ENCODE measurements at regions not wholly inside any gene's neighbourhood (a gene's known extent, or its start where the extent isn't known, plus 50 kb on each side); places are given as distances from the start of the nearest gene placed in this dataset.

DNA sequence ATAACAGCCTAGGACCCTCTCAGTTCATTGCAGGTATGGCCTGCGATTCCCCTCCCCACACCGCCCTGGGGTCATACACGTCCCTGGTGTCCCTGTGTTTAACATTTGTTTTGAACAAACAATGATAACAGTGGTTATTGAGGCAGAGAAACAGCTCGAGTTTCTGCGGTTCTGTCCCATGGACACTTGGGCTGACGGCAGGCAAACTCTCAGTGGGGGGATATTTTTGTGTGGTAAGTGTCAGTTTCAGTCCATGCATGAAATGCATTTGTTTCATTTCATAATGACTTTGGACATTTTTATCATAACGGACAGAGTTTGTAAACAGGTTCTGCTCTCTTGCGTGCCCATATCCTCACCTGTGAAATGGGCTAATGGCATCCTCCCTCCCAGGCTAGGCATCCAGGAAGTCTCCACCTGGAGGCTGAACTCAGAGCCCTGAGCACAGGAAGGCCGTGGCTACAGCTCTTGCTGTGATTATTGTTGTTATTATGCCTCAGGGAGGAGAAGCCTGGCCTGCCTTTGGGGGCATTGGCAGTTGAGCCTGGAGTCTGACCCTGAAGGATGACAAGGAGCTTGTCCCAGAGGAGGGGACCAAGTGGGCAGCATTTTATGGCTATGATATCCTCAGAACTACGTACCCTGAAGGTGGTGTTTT lies 190.9 kb downstream of the GADD45G start:
- Histone ChIP-seq H3K27me3 (ENCODE audit: control insufficient read depth, insufficient read depth, low read length) (no peaks in the 10 kb centered on the region), H3K4me3 (ENCODE audit: low read depth, low read length) (no peak overlapping the region), H3K9me3 (ENCODE audit: control insufficient read depth, insufficient read depth, low read length) (no peaks in the 10 kb centered on the region), H3K27ac (ENCODE audit: low read depth, low read length) (no peak overlapping the region)
- ChIA-PET CTCF (no interaction called here), POLR2A (no interaction called here)
- TF ChIP-seq, protein P1, sequence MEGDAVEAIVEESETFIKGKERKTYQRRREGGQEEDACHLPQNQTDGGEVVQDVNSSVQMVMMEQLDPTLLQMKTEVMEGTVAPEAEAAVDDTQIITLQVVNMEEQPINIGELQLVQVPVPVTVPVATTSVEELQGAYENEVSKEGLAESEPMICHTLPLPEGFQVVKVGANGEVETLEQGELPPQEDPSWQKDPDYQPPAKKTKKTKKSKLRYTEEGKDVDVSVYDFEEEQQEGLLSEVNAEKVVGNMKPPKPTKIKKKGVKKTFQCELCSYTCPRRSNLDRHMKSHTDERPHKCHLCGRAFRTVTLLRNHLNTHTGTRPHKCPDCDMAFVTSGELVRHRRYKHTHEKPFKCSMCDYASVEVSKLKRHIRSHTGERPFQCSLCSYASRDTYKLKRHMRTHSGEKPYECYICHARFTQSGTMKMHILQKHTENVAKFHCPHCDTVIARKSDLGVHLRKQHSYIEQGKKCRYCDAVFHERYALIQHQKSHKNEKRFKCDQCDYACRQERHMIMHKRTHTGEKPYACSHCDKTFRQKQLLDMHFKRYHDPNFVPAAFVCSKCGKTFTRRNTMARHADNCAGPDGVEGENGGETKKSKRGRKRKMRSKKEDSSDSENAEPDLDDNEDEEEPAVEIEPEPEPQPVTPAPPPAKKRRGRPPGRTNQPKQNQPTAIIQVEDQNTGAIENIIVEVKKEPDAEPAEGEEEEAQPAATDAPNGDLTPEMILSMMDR (IDR thresholded peaks at IDR 0.05; ENCODE audit: low read depth, low read length): no peak
- no peak for DNase-seq (ENCODE audit: low read depth, low spot score)

DNA sequence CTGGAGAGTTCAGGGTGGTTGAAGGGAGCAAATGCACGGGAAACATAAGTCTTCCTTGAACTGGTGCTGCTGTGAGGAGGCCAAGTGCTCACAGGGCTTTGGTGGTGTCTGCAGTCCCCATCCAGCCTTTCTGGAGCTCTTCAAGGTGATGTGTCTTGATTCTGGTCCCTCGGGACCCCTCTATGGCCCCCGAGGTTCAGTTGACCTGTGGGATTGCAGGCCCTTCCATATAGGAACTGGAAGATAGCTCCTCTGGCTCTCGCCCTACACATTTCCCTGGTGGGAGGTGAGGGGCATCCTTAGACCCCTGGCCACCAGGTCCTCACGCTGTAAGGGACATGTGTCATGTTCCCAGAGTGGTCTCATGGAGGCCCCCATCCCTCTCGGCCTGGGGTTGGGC lies 191.8 kb downstream of the GADD45G start:
- DNase-seq (ENCODE audit: low read depth, low spot score): no peak
- Histone ChIP-seq H3K4me3 (ENCODE audit: low read depth, low read length) (no peak overlapping the region), H3K27me3 (ENCODE audit: control insufficient read depth, insufficient read depth, low read length) (no peaks in the 10 kb centered on the region), H3K9me3 (ENCODE audit: control insufficient read depth, insufficient read depth, low read length) (no peaks in the 10 kb centered on the region), H3K27ac (ENCODE audit: low read depth, low read length) (no peak overlapping the region)
- ChIA-PET CTCF (no interaction called here), POLR2A (no interaction called here)
- TF ChIP-seq, protein P1 (IDR thresholded peaks at IDR 0.05; ENCODE audit: low read depth, low read length): no peak

DNA sequence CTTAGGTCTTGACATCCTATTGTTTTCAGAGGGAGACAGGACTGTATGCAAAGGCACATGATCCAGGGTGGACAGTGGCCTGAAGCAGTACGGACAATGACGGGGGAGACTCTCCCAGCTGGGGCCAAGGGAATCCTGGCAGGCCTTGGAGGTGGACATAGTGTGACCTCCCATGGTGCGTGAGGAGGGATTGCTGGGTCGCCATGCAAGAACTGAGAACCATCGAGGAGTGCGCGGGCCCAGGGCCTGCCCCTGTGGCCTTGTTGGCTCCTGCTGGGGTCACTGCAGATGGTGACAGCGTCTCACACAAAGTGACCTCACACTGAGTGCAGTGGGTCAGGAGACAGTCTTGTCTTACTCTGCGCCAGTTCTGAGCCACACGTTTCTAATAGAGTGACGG lies 192.4 kb downstream of the GADD45G start:
- no peak overlapping the region for H3K27ac ChIP-seq (ENCODE audit: low read depth, low read length)
- TF ChIP-seq, protein P1 (IDR thresholded peaks at IDR 0.05; ENCODE audit: low read depth, low read length): no peak
- POLR2A ChIA-PET: no interaction called here
- no peak overlapping the region for H3K4me3 ChIP-seq (ENCODE audit: low read depth, low read length)
- no peak for DNase-seq (ENCODE audit: low read depth, low spot score)
- CTCF ChIA-PET: no interaction called here
- H3K27me3 ChIP-seq (ENCODE audit: control insufficient read depth, insufficient read depth, low read length): no peaks in the 10 kb centered on the region
- no peaks in the 10 kb centered on the region for H3K9me3 ChIP-seq (ENCODE audit: control insufficient read depth, insufficient read depth, low read length)

DNA sequence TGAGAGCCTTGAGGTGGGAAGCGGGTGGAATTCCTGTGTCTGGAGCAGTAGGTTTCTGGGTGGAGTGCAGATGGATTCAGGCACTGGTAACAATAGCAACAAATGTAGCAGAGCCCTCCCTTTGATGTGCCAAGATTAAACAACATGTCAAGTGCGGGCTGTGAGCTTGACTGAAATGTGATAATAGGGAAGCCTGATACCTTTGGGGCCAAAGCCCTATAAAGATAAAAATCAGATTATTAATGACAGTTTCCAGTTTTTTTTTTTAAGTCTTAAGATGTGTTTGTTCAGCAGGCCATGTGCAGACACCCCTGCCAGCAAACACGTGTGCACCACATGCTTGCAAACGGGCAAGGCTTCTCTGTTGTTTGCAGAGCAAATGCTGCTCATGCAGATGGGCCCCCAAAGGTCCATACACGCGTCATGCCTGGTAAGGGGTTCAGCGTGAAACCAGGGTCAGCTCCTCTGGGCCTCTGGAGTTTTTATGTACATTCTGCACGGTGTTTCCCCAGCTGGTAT lies 193.2 kb downstream of the GADD45G start:
- POLR2A ChIA-PET: no interaction called here
- CTCF ChIA-PET: no interaction called here

DNA sequence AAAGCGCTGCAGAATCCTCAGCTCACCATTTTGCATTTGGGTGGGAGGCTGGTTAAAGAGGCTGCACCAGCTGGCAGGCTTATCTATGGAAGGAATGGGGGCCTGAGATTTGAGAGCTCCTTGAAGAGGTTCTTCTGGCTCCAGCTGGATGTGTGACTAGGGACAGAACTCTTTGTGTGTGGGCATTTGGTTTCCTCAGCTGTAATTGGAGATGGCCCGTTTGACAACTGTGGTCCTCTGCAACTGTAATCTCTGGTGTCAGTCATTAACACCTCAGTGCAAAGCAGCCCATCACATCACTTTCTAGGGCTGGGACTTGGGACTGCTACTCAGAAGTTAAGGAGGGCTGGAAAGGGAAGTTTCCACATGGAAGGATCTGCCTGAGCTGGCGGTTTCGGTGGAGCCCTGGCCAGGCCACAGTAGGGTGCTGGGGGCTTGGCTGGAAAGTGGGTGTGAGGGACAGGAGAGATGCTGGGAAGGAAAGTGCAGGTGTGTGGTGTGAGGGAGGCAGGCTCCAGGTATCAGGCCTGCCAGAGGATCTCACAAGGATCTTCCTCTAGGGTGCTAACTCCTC lies 193.8 kb downstream of the GADD45G start:
- POLR2A ChIA-PET: no interaction called here
- TF ChIP-seq, protein P1 (IDR thresholded peaks at IDR 0.05; ENCODE audit: low read depth, low read length): no peak
- Histone ChIP-seq H3K27me3 (ENCODE audit: control insufficient read depth, insufficient read depth, low read length) (no peaks in the 10 kb centered on the region), H3K27ac (ENCODE audit: low read depth, low read length) (no peak overlapping the region), H3K9me3 (ENCODE audit: control insufficient read depth, insufficient read depth, low read length) (no peaks in the 10 kb centered on the region), H3K4me3 (ENCODE audit: low read depth, low read length) (no peak overlapping the region)
- DNase-seq (ENCODE audit: low read depth, low spot score): no peak
- CTCF ChIA-PET: no interaction called here

More for the DNA sequence above, 193.2 kb downstream of the GADD45G start:
- Histone ChIP-seq H3K27ac (ENCODE audit: low read depth, low read length) (no peak overlapping the region), H3K27me3 (ENCODE audit: control insufficient read depth, insufficient read depth, low read length) (no peaks in the 10 kb centered on the region), H3K4me3 (ENCODE audit: low read depth, low read length) (no peak overlapping the region), H3K9me3 (ENCODE audit: control insufficient read depth, insufficient read depth, low read length) (no peaks in the 10 kb centered on the region)
- no peak for DNase-seq (ENCODE audit: low read depth, low spot score)
- TF ChIP-seq, protein P1 (IDR thresholded peaks at IDR 0.05; ENCODE audit: low read depth, low read length): no peak

Data from AG04450 (cell line).